ENCODE measurements at regions not wholly inside any gene's neighbourhood (a gene's known extent, or its start where the extent isn't known, plus 50 kb on each side); places are given as distances from the start of the nearest gene placed in this dataset.

DNA sequence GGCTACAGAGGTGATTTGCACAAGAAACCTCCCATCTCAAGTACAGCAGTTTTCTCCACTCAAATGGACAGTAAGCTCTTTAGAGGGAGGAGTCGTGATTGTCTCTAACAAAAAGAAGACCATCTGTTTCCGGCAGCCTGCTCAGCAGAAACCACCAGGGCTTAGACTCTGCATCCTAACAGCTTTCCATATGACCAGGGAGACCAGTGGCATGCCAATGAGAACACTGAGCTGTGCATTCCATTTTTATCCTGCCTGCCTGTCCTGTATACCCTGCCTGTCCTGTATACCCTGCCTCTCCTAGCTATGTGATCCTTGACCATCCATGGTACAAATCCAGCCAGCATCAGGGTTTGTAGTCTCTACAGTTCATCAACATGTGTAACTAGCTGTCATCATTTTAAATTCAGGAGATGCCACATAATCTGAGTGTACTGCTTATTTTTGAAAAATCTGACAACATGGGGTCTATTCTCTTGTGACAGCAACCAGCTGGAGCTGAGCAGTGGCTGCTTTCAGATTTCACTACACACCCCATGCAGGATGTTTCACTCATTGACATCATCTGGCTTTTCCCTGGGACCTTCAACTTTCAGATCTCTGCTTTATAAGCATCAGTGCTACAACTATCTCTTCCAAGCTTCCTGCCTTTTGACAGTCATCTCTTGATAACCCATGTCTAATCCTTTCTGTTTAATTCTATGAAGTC, 50.5 kb upstream of the POU2AF2 start:
- DNase-seq, result no peak

GRCh38 chr11:111193924-111194490, 51.5 kb upstream of the POU2AF2 start:
- no peak for DNase-seq

- no peak for DNase-seq
Measured at GRCh38 chr11:111189466-111189865, 56.1 kb upstream of the POU2AF2 start.

DNA sequence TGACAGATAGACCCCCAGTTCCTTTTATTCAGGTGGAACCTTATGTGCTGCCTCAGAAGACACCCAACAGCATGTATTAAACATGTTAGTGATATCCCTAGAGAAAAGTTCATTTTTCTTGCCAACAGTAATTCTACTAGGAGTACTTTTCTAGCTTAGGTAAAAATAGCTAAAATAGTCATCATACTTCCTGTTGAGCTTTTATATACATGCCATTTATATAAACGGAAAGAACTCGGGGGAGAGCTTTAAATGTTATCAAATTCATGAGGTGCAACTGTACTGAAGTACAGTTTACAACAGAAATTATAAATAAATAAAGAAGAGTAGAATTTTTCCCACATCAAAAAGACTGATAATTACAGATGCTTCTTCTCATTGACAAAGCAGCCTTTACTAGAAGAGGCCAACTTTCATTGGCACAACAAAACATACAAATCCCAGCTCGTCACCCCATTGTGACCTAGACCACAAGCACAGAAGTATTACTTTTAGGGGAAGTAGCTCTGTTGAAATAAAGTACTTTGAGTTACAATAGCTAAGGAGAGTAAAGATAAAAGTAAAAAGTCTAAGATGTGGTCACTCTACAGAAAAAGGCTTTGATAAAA, 59.1 kb upstream of the POU2AF2 start:
- DNase-seq, result no peak

DNA sequence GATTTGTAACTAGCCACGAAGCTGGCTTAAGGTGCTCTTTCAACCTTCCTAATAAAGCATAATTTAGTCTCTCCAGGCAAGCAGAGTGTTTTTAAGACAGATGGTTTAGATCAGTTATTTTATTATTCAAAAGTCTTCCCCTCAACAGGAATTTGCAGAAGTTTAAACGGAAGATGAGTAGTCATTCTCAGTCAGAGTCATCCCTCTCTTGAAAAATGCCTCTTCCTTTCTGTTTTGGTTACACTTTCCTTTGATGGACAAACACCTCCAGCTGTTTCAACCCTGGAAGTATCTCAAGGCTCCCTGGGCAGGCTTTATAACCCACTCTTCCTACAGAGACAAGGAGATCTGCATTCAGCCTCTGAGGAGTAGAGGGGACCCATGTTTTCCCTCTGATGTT, 60.3 kb upstream of the POU2AF2 start:
- DNase-seq, result no peak

- no peak for DNase-seq
Measured at GRCh38 chr11:111183706-111184105, 61.8 kb upstream of the POU2AF2 start.

DNA sequence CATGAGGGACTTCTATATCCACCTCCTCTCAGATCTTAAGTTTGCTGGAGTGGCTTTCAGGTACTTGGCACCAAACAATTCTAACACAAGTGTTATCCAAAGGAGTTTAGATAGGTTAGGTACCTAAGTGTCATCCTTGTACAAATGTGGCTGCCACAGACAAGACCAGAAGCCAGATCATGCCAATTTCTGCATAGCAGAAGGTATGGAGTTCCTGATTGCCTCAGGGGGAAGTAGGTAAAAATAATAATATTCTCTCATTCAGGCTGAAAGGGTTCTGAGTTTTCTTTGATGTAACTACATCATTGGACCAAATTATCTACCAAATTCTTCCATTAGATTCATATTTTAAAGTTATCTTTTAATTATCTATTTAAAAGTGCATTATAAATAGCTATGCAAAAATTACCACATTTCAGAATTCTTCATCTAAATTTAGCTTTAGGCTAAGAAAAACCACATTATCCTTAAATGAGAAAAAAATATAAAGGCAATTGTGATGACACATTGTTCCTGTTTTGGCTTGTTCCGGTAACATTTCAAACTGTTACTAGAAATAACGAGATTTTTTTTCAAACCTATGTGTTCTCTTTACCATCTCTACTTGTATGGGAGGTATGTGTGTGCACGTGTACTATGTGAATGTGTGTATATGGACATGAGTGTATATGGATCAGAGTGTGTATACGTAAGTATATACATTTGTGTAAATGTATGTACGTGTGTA, 66.2 kb upstream of the POU2AF2 start:
- no peak for DNase-seq

GRCh38 chr11:111177037-111177871, 68.3 kb upstream of the POU2AF2 start:
- no peak for DNase-seq

- DNase-seq, result no peak
Measured at GRCh38 chr11:111176603-111177002, 68.9 kb upstream of the POU2AF2 start.

- no peak for DNase-seq
Measured at GRCh38 chr11:111173221-111173620, 72.3 kb upstream of the POU2AF2 start.

GRCh38 chr11:111172321-111172862, 73.1 kb upstream of the POU2AF2 start:
- DNase-seq, result no peak

- no peak for DNase-seq
Measured at GRCh38 chr11:111170761-111171379, 74.7 kb upstream of the POU2AF2 start.

DNA sequence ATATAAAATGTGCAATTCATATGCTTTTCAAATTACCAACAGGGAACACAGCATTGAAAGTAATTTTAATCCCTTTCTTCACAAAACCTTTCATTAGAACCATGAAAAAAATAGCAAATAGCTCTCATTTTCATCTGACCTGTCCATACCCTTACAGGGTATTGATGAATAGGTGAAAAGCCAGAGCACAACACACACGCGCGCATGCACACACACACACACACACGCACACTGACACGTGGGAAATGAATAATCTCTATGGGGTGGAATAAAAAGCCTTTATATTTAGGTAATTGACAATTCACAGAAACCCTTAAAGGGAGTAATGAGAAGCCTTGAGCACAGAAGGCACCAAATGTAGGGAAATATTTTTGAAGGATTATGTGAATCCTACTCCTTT, 76.2 kb upstream of the POU2AF2 start:
- no peak for DNase-seq

DNA sequence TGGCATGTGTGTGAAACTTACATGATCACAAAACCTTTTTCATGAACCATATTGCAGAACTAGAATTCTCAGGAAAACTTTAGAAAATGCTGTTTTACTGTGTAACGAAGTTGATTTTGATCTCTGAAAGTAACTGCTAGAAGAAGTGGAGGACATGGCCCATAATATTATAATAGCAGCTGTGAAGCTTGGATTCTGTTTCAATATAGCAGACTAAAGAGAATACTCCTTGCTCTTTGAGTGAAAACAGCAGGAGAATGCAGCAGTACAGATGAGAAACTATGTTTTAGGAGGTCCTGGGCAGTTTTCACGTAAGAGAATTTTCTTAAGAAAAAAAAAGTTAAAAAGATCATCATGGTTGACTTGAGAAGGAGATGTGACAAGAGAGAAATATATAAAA, 76.7 kb upstream of the POU2AF2 start:
- no peak for DNase-seq

DNA sequence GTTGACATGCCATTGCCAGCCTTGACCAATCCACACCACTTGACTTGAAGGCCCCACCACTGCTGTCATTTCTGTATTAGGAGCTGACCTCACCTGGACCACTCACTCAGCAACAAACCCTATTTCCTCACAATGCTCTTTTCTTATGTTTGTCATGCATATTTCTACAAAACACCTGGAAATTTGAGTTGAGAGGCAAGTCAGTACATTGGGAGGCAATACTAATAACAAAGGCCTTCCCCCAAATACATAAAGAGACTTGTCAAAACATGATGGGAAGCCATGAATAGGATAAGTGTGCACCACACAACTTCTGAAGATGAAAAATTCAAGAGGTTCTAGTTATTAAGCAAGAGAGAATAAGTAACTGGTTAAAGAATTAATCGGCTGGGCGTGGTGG, 77.9 kb upstream of the POU2AF2 start:
- no peak for DNase-seq

DNA sequence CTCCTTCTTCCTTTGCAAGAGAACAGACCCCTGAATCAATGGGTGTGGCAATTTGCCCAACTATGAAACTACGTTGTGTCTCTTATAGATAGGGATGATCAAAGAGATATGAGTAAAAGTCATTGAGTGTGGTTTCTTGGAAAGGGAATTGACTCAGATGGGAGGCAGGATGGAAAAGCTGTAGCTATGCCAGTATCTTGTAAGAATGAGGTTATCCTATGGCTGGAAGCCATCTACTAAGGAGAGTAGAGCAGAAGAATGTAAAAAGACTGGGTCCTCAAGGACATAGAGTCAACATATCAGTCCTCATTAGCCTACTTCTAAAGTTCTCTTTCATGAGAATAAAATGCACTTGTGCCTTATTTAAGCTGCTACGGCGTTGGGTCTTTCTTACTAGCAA, 78.9 kb upstream of the POU2AF2 start:
- DNase-seq, result no peak

DNA sequence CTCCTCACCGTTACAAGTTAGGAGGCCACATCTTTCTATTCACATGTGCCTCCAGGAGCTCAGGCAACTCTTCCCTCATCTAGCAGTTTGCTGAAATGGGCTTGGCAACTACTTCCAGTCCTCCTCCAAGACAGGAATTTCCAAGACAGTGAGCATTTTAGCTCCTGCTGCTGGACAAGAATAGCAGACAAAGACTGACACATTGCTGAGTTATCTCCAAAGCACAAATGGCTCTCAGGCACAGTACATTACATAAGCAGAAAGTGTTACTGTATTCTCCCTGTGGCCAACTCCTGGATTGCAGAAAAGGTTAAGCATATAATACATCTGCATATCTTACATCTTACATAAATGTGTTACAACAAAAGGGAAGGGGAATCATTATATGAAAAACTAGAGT, 83.2 kb upstream of the POU2AF2 start:
- no peak for DNase-seq

DNA sequence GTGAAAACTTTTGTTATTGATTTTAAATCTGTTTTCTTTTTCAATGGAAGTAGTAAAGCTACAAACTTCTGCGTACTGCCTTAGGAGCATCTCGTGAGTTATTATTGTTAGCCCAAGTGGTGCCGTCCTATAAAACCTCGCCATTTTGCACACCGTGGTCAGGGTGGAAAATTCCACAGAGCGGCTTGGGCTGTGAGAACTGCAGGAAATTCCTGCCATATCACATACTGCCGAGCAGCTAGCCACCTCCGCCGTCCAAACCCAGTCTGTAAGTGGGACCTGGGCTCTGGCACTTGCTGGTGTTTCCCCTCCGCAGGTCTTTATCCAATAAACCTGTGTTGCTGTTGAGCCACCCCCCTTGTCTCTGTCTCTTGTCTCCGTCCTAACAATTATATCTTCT, 88.0 kb upstream of the POU2AF2 start:
- no peak for DNase-seq

GRCh38 chr11:111155021-111155420, 90.5 kb upstream of the POU2AF2 start:
- DNase-seq, result no peak

GRCh38 chr11:111153194-111153593, 92.3 kb upstream of the POU2AF2 start:
- DNase-seq, result no peak

- no peak for DNase-seq
Measured at GRCh38 chr11:111148953-111149352, 96.6 kb upstream of the POU2AF2 start.

GRCh38 chr11:111148121-111148520, 97.4 kb upstream of the POU2AF2 start:
- no peak for DNase-seq

All from amniotic stem cell (primary cell).